A673 (cell line): ENCODE measurements at regions not wholly inside any gene's neighbourhood (a gene's known extent, or its start where the extent isn't known, plus 50 kb on each side); places are given as distances from the start of the nearest gene placed in this dataset.

Experiments
- EZH2 ChIP-seq: fragments of 200-600 bp; sonication (generic); IDR thresholded peaks from 2 replicates; pipeline ENCODE4 v1.6.1; 2017; ENCODE audit warnings: borderline replicate concordance, low read depth, mild to moderate bottlenecking, mixed read lengths, antibody characterized with exemption, low read length; ENCODE audit not compliant: poor library complexity, severe bottlenecking
- TF ChIP-seq, protein P1 (sequence below): fragments of 300-800, 200-600 bp; sonication (generic); conservative IDR thresholded peaks from 2 replicates; pipeline ENCODE4 v1.5.1; 2017; ENCODE audit warnings: low read depth, mild to moderate bottlenecking, antibody characterized with exemption, low read length, moderate library complexity, mixed read lengths

GRCh38 chr12:118543651-118544050 lies 167.3 kb downstream of the SUDS3 start:
- TF ChIP-seq EZH2 = no peak
- TF ChIP-seq, protein P1, sequence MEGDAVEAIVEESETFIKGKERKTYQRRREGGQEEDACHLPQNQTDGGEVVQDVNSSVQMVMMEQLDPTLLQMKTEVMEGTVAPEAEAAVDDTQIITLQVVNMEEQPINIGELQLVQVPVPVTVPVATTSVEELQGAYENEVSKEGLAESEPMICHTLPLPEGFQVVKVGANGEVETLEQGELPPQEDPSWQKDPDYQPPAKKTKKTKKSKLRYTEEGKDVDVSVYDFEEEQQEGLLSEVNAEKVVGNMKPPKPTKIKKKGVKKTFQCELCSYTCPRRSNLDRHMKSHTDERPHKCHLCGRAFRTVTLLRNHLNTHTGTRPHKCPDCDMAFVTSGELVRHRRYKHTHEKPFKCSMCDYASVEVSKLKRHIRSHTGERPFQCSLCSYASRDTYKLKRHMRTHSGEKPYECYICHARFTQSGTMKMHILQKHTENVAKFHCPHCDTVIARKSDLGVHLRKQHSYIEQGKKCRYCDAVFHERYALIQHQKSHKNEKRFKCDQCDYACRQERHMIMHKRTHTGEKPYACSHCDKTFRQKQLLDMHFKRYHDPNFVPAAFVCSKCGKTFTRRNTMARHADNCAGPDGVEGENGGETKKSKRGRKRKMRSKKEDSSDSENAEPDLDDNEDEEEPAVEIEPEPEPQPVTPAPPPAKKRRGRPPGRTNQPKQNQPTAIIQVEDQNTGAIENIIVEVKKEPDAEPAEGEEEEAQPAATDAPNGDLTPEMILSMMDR = no peak
